NCI-H1105 (cell line): ENCODE measurements at regions not wholly inside any gene's neighbourhood (a gene's known extent, or its start where the extent isn't known, plus 50 kb on each side); places are given as distances from the start of the nearest gene placed in this dataset.
A peak's percentile ranks its signal among the peaks of the same experiment; 100 is the strongest.
"Not testable (repeated sequence)": the region's sequence is repeated elsewhere in the genome, so short reads cannot be mapped to it uniquely, and the experiment has no call there.

Experiments used
- DNase-seq: peaks from one replicate; lab custom pipeline; 2025; lab: John Stamatoyannopoulos, UW

DNA sequence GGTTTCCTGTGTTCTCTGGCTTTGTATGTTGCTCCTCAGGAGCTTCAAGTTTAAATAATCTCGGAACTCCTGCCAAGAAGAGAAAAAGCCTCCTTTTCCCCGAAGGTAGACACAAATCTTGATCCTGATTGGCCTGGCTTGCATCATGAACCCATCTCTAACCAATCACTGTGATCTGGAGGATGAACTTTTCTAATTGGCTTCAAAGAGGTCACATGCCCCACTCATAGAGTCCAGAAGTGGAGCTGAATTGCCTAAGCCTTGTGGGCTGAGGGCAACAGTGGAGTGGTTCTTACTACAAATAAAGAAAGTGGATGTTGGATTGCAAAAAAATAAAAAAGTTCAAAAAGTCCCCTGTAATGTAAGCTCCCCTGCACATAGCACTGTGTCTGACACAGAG is 245.9 kb downstream of the MID1IP1 start:
- no peak for DNase-seq

DNA sequence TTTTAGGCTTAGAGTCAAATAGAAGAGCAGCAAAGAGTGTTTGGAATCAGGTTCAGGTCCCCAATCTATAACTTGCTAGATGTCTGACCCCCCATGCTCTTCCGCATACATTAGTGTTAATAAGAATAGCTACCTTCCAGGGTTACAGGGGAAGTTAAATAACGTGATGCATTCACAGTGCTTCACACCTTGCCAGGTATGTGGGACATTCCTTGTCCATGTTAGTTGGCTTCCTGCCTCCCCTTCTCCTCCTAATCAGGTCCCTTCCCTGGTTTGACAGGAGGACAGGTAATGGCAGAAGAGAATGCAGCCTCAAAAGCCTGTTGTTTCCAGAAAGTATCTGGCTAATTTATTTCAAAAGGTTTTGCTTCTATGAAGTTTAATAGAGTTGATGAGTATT is 248.7 kb downstream of the MID1IP1 start:
- no peak for DNase-seq

GRCh38 chrX:39050427-39050826 is 249.2 kb downstream of the MID1IP1 start:
- no peak for DNase-seq

GRCh38 chrX:39052751-39053150 is 251.5 kb downstream of the MID1IP1 start:
- DNase-seq = no peak

GRCh38 chrX:39058724-39059123 is 257.5 kb downstream of the MID1IP1 start:
- no peak for DNase-seq

DNA sequence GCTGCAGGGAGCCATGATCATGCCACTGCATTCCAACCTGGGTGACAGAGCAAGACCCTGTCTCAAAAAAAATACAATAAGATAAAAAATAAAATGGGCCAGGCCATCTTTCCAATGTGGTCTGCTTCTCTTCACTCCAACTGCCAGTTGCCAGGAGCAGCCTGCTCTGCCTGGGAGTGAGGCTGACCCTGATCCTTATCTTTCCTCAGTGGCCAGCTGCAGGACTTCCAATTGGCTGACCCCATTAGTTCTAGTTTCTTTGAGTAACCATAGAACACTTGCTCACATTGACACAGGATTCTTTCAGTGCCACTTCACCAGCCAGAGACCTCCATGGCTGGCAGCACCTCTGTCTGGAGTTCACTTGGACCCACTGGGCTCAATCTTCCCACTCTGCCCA is 258.6 kb downstream of the MID1IP1 start:
- DNase-seq = no peak

DNA sequence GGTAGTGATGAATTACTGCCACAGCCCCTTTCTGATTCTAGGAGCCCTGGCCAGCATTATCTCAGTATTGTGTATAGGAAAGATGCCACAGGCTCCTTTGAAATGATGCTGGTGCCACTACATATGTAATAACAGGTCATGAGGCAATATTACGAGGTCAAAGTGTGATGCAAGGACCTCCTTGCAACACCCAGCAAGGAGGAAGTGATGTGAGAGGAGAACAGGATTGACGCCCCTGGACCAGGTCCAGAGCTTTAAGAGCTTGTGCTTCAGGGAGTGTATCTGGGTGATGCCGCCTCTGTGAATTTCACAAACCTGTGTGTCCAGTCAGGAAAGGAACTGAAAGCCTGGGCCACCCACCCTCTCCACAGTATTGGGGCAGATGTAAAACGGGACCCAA is 261.8 kb downstream of the MID1IP1 start:
- peak; percentile 10 for DNase-seq

DNA sequence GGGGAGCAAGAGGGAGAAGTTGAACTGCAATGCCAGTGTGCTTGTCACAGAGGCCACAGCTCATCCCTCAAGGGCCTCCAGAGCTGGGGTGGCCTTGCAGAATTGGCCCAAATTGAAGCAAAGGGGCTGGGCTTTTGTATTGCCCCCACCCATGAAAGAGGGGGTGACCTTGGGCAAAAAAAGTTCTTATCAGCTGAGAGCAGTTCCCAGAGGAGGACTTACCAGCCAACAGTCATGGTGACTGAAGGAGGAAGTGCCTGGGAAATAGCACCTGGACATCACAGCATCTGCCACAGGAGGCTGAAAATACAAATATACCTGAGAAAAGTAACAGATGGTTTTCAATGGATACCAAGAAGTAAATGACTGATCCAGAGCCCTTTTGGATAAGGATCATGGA is 262.4 kb downstream of the MID1IP1 start:
- DNase-seq = no peak

- DNase-seq = peak; percentile 86
These were observed 264.0 kb downstream of the MID1IP1 start for GRCh38 chrX:39065051-39065871.

- no peak for DNase-seq
These were observed 266.6 kb downstream of the MID1IP1 start for GRCh38 chrX:39067866-39068265.

DNA sequence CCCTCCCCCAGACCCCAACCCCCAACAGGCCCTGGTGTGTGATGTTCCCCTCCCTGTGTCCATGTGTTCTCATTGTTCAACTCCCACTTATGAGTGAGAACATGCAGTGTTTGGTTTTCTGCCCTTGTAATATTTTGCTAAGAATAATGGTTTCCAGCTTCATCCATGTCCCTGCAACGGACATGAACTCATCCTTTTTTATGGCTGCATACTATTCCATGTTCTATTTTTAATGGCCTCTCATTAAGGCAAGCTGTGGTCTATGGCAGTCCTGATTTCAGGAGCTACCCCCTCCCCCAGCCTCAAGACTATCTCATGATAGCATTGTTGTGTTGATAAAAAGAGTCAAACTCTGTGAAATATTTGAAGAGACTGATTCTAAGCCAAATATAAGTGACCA is 267.4 kb downstream of the MID1IP1 start:
- not testable (repeated sequence) for DNase-seq

GRCh38 chrX:39070009-39070408 is 268.8 kb downstream of the MID1IP1 start:
- no peak for DNase-seq

- no peak for DNase-seq
These were observed 271.9 kb downstream of the MID1IP1 start for GRCh38 chrX:39073131-39073530.

GRCh38 chrX:39096599-39096998 is 295.3 kb downstream of the MID1IP1 start:
- DNase-seq = no peak

DNA sequence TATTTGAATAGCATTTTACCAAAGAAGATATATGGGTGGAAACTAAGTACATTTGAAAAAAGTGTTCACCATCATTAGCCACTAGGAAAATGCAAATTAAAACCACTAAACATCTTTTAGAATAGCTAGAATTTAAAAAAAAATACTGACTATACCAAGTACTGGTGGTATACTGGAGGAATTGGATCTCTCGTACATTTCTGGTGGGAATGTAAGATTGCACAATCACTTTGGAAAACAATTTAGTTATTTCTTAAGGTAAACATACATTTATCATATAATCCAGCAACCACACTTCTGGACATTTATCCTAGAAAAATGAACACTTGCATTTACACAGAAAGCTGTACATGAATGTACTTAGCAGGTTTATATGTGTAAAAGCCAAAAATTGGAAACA is 303.5 kb downstream of the MID1IP1 start:
- DNase-seq = no peak

GRCh38 chrX:39112143-39112542 is 310.9 kb downstream of the MID1IP1 start:
- DNase-seq = no peak

GRCh38 chrX:39115166-39115565 is 313.9 kb downstream of the MID1IP1 start:
- DNase-seq = no peak

GRCh38 chrX:39117101-39117500 is 315.8 kb downstream of the MID1IP1 start:
- no peak for DNase-seq

- DNase-seq = no peak
These were observed 320.6 kb downstream of the MID1IP1 start for GRCh38 chrX:39121903-39122302.

DNA sequence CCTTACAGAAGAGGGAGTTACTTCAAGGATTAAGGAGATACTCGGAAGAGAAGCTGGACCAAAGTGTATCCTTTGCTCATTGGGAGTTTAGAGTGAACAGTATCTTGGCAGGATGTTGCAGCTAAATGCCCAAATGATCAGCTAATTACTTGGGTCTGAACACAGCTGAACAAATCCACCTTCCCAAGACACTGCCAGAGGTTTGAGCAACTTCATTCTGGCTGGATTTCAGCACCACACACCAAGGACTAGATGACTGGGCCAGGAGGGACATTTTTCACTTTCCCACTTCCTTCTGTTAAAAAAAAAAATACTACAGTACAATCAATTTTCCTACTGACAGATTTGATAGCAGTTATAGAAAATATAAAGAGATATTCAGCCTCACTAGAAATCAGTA is 324.6 kb downstream of the MID1IP1 start:
- no peak for DNase-seq

GRCh38 chrX:39133971-39134370 is 332.7 kb downstream of the MID1IP1 start:
- peak; percentile 11 for DNase-seq

GRCh38 chrX:39137363-39137954 is 336.2 kb downstream of the MID1IP1 start:
- DNase-seq = no peak

GRCh38 chrX:39140581-39140980 is 339.3 kb downstream of the MID1IP1 start:
- no peak for DNase-seq

DNA sequence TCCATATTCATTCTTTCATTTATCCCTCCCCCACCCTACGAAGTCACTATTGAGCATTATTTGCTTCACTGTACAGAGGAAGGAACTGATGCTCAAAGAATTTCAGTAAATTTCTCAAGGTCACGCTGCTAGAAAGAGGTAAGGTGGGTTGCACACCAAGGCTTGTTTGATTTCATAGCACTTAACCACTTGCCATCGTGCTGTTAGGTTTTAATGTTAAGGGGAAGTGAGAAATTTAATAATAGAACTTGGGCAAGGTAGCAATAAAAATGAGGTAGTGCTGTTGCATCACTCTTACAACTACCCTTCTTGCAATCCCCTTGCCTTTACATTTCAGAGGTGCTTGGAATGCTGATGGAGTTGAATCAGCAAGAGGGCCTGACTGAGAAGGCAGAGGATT is 343.1 kb downstream of the MID1IP1 start:
- no peak for DNase-seq
